ENCODE measurements at regions not wholly inside any gene's neighbourhood (a gene's known extent, or its start where the extent isn't known, plus 50 kb on each side); places are given as distances from the start of the nearest gene placed in this dataset.

DNA sequence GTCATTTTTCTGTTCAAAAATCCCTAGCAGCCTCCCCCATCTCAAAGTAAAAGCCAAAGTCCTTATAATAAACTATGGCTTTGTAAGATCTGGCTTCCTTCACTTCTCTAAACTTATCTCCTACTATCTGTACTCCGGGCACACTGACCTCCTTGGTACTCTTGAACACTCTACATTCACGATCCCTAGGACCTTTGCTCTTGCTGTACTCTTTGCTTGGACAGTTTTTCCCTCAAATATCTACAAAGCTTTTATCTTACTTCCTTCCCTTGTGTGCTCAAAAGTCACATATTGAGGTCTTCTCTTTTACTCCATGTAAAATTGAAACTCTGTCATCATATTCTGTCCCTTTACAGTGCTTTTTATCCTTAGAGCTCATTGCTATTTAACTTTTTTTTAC lies 616.6 kb downstream of the IRS1 start (continued):
- TF ChIP-seq, protein P1, sequence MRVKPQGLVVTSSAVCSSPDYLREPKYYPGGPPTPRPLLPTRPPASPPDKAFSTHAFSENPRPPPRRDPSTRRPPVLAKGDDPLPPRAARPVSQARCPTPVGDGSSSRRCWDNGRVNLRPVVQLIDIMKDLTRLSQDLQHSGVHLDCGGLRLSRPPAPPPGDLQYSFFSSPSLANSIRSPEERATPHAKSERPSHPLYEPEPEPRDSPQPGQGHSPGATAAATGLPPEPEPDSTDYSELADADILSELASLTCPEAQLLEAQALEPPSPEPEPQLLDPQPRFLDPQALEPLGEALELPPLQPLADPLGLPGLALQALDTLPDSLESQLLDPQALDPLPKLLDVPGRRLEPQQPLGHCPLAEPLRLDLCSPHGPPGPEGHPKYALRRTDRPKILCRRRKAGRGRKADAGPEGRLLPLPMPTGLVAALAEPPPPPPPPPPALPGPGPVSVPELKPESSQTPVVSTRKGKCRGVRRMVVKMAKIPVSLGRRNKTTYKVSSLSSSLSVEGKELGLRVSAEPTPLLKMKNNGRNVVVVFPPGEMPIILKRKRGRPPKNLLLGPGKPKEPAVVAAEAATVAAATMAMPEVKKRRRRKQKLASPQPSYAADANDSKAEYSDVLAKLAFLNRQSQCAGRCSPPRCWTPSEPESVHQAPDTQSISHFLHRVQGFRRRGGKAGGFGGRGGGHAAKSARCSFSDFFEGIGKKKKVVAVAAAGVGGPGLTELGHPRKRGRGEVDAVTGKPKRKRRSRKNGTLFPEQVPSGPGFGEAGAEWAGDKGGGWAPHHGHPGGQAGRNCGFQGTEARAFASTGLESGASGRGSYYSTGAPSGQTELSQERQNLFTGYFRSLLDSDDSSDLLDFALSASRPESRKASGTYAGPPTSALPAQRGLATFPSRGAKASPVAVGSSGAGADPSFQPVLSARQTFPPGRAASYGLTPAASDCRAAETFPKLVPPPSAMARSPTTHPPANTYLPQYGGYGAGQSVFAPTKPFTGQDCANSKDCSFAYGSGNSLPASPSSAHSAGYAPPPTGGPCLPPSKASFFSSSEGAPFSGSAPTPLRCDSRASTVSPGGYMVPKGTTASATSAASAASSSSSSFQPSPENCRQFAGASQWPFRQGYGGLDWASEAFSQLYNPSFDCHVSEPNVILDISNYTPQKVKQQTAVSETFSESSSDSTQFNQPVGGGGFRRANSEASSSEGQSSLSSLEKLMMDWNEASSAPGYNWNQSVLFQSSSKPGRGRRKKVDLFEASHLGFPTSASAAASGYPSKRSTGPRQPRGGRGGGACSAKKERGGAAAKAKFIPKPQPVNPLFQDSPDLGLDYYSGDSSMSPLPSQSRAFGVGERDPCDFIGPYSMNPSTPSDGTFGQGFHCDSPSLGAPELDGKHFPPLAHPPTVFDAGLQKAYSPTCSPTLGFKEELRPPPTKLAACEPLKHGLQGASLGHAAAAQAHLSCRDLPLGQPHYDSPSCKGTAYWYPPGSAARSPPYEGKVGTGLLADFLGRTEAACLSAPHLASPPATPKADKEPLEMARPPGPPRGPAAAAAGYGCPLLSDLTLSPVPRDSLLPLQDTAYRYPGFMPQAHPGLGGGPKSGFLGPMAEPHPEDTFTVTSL (CRISPR knock-in tag; IDR thresholded peaks at IDR 0.05; ENCODE audit: borderline replicate concordance): peak; percentile 52; the same call in 1 of the 2 replicates
- peak; percentile 58 for TF ChIP-seq HNF4A (CRISPR knock-in tag; IDR thresholded peaks at IDR 0.05)
- no peak for TF ChIP-seq ZNF253 (CRISPR knock-in tag; IDR thresholded peaks at IDR 0.05; ENCODE audit: borderline replicate concordance)
- TF ChIP-seq ZNF850 (CRISPR knock-in tag; conservative IDR thresholded peaks at IDR 0.05): no peak
- TF ChIP-seq, protein P2, sequence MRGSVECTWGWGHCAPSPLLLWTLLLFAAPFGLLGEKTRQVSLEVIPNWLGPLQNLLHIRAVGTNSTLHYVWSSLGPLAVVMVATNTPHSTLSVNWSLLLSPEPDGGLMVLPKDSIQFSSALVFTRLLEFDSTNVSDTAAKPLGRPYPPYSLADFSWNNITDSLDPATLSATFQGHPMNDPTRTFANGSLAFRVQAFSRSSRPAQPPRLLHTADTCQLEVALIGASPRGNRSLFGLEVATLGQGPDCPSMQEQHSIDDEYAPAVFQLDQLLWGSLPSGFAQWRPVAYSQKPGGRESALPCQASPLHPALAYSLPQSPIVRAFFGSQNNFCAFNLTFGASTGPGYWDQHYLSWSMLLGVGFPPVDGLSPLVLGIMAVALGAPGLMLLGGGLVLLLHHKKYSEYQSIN (CRISPR knock-in tag; IDR thresholded peaks at IDR 0.05; ENCODE audit: borderline replicate concordance): no peak
- no peak for TF ChIP-seq ZNF138 (CRISPR knock-in tag; IDR thresholded peaks at IDR 0.05; ENCODE audit: low read depth)
- no peak for TF ChIP-seq DNMT1 (CRISPR knock-in tag; IDR thresholded peaks at IDR 0.05)
- no peak for TF ChIP-seq ZNF343 (CRISPR knock-in tag; IDR thresholded peaks at IDR 0.05)
- TF ChIP-seq, protein P3, sequence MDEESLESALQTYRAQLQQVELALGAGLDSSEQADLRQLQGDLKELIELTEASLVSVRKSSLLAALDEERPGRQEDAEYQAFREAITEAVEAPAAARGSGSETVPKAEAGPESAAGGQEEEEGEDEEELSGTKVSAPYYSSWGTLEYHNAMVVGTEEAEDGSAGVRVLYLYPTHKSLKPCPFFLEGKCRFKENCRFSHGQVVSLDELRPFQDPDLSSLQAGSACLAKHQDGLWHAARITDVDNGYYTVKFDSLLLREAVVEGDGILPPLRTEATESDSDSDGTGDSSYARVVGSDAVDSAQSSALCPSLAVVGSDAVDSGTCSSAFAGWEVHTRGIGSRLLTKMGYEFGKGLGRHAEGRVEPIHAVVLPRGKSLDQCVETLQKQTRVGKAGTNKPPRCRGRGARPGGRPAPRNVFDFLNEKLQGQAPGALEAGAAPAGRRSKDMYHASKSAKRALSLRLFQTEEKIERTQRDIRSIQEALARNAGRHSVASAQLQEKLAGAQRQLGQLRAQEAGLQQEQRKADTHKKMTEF (CRISPR knock-in tag; IDR thresholded peaks at IDR 0.05): no peak
- no peak for TF ChIP-seq HCFC1 (IDR thresholded peaks at IDR 0.05; ENCODE audit: low read depth, low read length)
- TF ChIP-seq, protein P4, sequence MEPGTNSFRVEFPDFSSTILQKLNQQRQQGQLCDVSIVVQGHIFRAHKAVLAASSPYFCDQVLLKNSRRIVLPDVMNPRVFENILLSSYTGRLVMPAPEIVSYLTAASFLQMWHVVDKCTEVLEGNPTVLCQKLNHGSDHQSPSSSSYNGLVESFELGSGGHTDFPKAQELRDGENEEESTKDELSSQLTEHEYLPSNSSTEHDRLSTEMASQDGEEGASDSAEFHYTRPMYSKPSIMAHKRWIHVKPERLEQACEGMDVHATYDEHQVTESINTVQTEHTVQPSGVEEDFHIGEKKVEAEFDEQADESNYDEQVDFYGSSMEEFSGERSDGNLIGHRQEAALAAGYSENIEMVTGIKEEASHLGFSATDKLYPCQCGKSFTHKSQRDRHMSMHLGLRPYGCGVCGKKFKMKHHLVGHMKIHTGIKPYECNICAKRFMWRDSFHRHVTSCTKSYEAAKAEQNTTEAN (CRISPR knock-in tag; conservative IDR thresholded peaks at IDR 0.05): 0 out of 2 replicates have a peak, but pooled peaks have one; percentile 28
- no peak for TF ChIP-seq ZSCAN25 (CRISPR knock-in tag; IDR thresholded peaks at IDR 0.05)
- TF ChIP-seq, protein P5, sequence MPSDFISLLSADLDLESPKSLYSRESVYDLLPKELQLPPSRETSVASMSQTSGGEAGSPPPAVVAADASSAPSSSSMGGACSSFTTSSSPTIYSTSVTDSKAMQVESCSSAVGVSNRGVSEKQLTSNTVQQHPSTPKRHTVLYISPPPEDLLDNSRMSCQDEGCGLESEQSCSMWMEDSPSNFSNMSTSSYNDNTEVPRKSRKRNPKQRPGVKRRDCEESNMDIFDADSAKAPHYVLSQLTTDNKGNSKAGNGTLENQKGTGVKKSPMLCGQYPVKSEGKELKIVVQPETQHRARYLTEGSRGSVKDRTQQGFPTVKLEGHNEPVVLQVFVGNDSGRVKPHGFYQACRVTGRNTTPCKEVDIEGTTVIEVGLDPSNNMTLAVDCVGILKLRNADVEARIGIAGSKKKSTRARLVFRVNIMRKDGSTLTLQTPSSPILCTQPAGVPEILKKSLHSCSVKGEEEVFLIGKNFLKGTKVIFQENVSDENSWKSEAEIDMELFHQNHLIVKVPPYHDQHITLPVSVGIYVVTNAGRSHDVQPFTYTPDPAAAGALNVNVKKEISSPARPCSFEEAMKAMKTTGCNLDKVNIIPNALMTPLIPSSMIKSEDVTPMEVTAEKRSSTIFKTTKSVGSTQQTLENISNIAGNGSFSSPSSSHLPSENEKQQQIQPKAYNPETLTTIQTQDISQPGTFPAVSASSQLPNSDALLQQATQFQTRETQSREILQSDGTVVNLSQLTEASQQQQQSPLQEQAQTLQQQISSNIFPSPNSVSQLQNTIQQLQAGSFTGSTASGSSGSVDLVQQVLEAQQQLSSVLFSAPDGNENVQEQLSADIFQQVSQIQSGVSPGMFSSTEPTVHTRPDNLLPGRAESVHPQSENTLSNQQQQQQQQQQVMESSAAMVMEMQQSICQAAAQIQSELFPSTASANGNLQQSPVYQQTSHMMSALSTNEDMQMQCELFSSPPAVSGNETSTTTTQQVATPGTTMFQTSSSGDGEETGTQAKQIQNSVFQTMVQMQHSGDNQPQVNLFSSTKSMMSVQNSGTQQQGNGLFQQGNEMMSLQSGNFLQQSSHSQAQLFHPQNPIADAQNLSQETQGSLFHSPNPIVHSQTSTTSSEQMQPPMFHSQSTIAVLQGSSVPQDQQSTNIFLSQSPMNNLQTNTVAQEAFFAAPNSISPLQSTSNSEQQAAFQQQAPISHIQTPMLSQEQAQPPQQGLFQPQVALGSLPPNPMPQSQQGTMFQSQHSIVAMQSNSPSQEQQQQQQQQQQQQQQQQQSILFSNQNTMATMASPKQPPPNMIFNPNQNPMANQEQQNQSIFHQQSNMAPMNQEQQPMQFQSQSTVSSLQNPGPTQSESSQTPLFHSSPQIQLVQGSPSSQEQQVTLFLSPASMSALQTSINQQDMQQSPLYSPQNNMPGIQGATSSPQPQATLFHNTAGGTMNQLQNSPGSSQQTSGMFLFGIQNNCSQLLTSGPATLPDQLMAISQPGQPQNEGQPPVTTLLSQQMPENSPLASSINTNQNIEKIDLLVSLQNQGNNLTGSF (CRISPR knock-in tag; IDR thresholded peaks at IDR 0.05): no peak
- no peak for TF ChIP-seq ZNF747 (CRISPR knock-in tag; IDR thresholded peaks at IDR 0.05; ENCODE audit: borderline replicate concordance)
- TF ChIP-seq SRF (IDR thresholded peaks at IDR 0.05; ENCODE audit: low read depth, low read length): no peak
- TF ChIP-seq MIER2 (CRISPR knock-in tag; IDR thresholded peaks at IDR 0.05): no peak
